Liver (tissue), 3 donors: ENCODE measurements at regions not wholly inside any gene's neighbourhood (a gene's known extent, or its start where the extent isn't known, plus 50 kb on each side); places are given as distances from the start of the nearest gene placed in this dataset.

Source experiments
- FOXA1 ChIP-seq: IDR thresholded peaks from 2 replicates; pipeline ENCODE4 v1.6.1; 2016; ENCODE audit warnings: antibody characterized with exemption
- FOXA2 ChIP-seq: IDR thresholded peaks from 2 replicates; pipeline ENCODE4 v1.6.1; 2016; ENCODE audit warnings: antibody characterized with exemption
- GABPA ChIP-seq, 2 donors: IDR thresholded peaks in 1 of 2; conservative IDR thresholded peaks in 1 of 2; 2 replicates each; pipeline ENCODE4 v1.6.1; 2016; ENCODE audit warnings: antibody characterized with exemption in 2 of 2, mild to moderate bottlenecking in 1 of 2, moderate library complexity in 1 of 2
- JUND ChIP-seq, 2 donors: IDR thresholded peaks; 2 replicates each; pipeline ENCODE4 v1.6.1; 2016; ENCODE audit warnings: antibody characterized with exemption in 2 of 2
- RAD21 ChIP-seq, 2 donors: IDR thresholded peaks; 2 replicates each; pipeline ENCODE4 v1.6.1; 2016; ENCODE audit warnings: antibody characterized with exemption in 2 of 2, mild to moderate bottlenecking in 2 of 2
- RXRA ChIP-seq, 2 donors: IDR thresholded peaks; 2 replicates each; pipeline ENCODE4 v1.6.1; 2017 to 2018; ENCODE audit warnings: antibody characterized with exemption in 2 of 2, mild to moderate bottlenecking in 1 of 2
- TAF1 ChIP-seq: conservative IDR thresholded peaks from 2 replicates; pipeline ENCODE4 v1.6.1; 2016; ENCODE audit warnings: antibody characterized with exemption, mild to moderate bottlenecking
- YY1 ChIP-seq: IDR thresholded peaks from 2 replicates; pipeline ENCODE4 v1.6.1; 2016; ENCODE audit warnings: antibody characterized with exemption, mild to moderate bottlenecking
- TF ChIP-seq, protein P1 (sequence below): IDR thresholded peaks from 2 replicates; pipeline ENCODE4 v1.6.1; 2016; ENCODE audit warnings: antibody characterized with exemption
- TF ChIP-seq, protein P2 (sequence below): fragments of 150-350 bp; IDR thresholded peaks from 2 replicates; pipeline ENCODE4 v1.5.1; 2017; ENCODE audit warnings: improper control_type of control experiment, low read depth, low read length; ENCODE audit not compliant: missing input control
- TF ChIP-seq, protein P3 (sequence below): IDR thresholded peaks from 2 replicates; pipeline ENCODE4 v1.6.1; 2016; ENCODE audit warnings: antibody characterized with exemption
- TF ChIP-seq, protein P4 (sequence below): IDR thresholded peaks from 2 replicates; pipeline ENCODE4 v1.6.1; 2016; ENCODE audit warnings: antibody characterized with exemption
- TF ChIP-seq, protein P5 (sequence below): IDR thresholded peaks from 2 replicates; pipeline ENCODE4 v1.6.1; 2016; ENCODE audit warnings: antibody characterized with exemption, mild to moderate bottlenecking
- donor health status: healthy.
- donor health status: healthy.

DNA sequence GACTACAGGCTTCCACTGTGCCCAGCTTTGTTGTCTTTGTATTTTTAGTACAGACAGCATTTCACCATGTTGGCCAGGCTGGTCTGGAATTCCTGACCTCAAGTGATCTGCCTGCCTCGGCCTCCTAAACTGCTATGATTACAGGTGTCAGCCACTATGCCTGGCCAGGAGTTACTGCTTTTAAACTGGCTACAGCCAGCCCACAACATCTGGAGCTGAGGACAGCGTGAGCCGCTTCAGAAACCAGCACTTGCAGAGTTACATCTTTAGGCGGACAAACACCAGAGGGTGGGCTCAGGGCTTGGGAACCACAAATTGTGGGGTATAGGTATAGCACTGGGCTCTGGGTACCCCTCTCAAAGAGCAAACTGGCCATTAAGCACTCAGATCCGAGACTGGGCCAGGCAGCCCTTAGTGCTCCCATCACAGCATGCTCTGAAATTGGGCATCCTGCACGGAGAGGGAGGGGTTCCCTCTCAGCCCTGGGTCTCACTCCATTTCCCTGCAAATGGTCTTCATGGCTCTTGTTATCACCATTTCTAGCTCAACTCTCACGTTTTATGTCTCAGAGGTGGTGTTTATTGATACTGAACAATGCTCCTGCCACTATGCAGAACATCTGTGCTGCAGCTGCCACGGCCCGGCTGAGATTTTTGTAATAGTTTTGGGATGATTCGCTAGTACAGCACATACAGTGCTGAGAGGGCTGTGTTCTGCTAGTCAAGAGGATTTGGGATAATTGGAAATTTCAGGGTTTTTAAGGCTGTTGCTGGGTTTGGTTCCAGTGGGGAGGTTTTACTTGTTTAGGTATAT, 146.4 kb upstream of the LYZL2 start:
- TF ChIP-seq RAD21 (IDR thresholded peaks at IDR 0.05) (no peak), FOXA1 (no peak), GABPA (IDR thresholded peaks at IDR 0.05 in 1 of 2, conservative IDR thresholded peaks at IDR 0.05 in 1 of 2) (no peak), FOXA2 (no peak), JUND (IDR thresholded peaks at IDR 0.05) (no peak), YY1 (no peak), RXRA (IDR thresholded peaks at IDR 0.05) (no peak), TAF1 (no peak)
- TF ChIP-seq, protein P1, sequence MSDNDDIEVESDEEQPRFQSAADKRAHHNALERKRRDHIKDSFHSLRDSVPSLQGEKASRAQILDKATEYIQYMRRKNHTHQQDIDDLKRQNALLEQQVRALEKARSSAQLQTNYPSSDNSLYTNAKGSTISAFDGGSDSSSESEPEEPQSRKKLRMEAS = no peak
- TF ChIP-seq, protein P2, sequence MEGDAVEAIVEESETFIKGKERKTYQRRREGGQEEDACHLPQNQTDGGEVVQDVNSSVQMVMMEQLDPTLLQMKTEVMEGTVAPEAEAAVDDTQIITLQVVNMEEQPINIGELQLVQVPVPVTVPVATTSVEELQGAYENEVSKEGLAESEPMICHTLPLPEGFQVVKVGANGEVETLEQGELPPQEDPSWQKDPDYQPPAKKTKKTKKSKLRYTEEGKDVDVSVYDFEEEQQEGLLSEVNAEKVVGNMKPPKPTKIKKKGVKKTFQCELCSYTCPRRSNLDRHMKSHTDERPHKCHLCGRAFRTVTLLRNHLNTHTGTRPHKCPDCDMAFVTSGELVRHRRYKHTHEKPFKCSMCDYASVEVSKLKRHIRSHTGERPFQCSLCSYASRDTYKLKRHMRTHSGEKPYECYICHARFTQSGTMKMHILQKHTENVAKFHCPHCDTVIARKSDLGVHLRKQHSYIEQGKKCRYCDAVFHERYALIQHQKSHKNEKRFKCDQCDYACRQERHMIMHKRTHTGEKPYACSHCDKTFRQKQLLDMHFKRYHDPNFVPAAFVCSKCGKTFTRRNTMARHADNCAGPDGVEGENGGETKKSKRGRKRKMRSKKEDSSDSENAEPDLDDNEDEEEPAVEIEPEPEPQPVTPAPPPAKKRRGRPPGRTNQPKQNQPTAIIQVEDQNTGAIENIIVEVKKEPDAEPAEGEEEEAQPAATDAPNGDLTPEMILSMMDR = no peak
- TF ChIP-seq, protein P3, sequence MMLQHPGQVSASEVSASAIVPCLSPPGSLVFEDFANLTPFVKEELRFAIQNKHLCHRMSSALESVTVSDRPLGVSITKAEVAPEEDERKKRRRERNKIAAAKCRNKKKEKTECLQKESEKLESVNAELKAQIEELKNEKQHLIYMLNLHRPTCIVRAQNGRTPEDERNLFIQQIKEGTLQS = no peak
- TF ChIP-seq, protein P4, sequence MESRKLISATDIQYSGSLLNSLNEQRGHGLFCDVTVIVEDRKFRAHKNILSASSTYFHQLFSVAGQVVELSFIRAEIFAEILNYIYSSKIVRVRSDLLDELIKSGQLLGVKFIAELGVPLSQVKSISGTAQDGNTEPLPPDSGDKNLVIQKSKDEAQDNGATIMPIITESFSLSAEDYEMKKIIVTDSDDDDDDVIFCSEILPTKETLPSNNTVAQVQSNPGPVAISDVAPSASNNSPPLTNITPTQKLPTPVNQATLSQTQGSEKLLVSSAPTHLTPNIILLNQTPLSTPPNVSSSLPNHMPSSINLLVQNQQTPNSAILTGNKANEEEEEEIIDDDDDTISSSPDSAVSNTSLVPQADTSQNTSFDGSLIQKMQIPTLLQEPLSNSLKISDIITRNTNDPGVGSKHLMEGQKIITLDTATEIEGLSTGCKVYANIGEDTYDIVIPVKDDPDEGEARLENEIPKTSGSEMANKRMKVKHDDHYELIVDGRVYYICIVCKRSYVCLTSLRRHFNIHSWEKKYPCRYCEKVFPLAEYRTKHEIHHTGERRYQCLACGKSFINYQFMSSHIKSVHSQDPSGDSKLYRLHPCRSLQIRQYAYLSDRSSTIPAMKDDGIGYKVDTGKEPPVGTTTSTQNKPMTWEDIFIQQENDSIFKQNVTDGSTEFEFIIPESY = no peak
- TF ChIP-seq, protein P5, sequence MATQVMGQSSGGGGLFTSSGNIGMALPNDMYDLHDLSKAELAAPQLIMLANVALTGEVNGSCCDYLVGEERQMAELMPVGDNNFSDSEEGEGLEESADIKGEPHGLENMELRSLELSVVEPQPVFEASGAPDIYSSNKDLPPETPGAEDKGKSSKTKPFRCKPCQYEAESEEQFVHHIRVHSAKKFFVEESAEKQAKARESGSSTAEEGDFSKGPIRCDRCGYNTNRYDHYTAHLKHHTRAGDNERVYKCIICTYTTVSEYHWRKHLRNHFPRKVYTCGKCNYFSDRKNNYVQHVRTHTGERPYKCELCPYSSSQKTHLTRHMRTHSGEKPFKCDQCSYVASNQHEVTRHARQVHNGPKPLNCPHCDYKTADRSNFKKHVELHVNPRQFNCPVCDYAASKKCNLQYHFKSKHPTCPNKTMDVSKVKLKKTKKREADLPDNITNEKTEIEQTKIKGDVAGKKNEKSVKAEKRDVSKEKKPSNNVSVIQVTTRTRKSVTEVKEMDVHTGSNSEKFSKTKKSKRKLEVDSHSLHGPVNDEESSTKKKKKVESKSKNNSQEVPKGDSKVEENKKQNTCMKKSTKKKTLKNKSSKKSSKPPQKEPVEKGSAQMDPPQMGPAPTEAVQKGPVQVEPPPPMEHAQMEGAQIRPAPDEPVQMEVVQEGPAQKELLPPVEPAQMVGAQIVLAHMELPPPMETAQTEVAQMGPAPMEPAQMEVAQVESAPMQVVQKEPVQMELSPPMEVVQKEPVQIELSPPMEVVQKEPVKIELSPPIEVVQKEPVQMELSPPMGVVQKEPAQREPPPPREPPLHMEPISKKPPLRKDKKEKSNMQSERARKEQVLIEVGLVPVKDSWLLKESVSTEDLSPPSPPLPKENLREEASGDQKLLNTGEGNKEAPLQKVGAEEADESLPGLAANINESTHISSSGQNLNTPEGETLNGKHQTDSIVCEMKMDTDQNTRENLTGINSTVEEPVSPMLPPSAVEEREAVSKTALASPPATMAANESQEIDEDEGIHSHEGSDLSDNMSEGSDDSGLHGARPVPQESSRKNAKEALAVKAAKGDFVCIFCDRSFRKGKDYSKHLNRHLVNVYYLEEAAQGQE = no peak
